Stimulated activated memory B cell treated with anti-CD40 and anti-IgM and Interleukin-4, amounts not matched to agents 10 μg/mL and 1 μg/mL and 100 μg/mL, for 72 hours (primary cell): ENCODE measurements at regions not wholly inside any gene's neighbourhood (a gene's known extent, or its start where the extent isn't known, plus 50 kb on each side); places are given as distances from the start of the nearest gene placed in this dataset.

Experiments used
- ATAC-seq: fragments of 150-1000 bp; cut with Tn5 transposase; 2 replicates; pipeline ENCODE4 v1.10.0; 2021
- H3K27ac Mint-ChIP-seq: one replicate; pipeline ENCODE4 v1.8.0; 2022; ENCODE audit warnings: mild to moderate bottlenecking, mixed read lengths
- H3K27me3 Mint-ChIP-seq: one replicate; pipeline ENCODE4 v1.8.0; 2022; ENCODE audit warnings: mixed read lengths
- H3K36me3 Mint-ChIP-seq: one replicate; pipeline ENCODE4 v1.8.0; 2022; ENCODE audit warnings: mixed read lengths
- H3K4me1 Mint-ChIP-seq: one replicate; pipeline ENCODE4 v1.8.0; 2022; ENCODE audit warnings: mixed read lengths
- H3K4me3 Mint-ChIP-seq: one replicate; pipeline ENCODE4 v1.8.0; 2022; ENCODE audit warnings: mild to moderate bottlenecking, moderate library complexity, mixed read lengths
- H3K9me3 Mint-ChIP-seq: one replicate; pipeline ENCODE4 v1.8.0; 2022; ENCODE audit warnings: mixed read lengths

DNA sequence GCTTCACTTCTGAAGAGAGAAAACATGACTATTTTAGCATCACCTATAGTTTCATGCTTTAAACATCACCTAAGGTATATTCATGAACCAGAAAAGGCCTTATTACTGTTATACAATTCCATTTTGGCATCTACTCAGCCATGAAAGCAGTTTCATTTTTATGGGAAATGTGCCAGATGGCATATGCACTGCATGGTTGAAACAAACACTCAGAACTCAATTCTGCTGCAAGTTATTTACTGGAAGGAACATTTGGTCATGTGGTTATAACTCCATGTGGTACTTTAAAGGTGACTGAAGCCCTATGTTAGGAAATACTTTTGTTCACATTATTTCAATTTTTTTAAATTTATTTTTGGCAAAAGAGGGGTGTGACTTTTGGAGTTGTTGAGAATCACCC is 287.5 kb upstream of the CRIM1 start:
- H3K4me1 Mint-ChIP-seq, result no peaks in the 10 kb centered on the region
- H3K4me3 Mint-ChIP-seq, result no peak overlapping the region
- H3K36me3 Mint-ChIP-seq, result no peaks in the 10 kb centered on the region
- no peak for ATAC-seq
- H3K9me3 Mint-ChIP-seq, result no peaks in the 10 kb centered on the region
- no peak overlapping the region for H3K27ac Mint-ChIP-seq
- H3K27me3 Mint-ChIP-seq, result no peaks in the 10 kb centered on the region

DNA sequence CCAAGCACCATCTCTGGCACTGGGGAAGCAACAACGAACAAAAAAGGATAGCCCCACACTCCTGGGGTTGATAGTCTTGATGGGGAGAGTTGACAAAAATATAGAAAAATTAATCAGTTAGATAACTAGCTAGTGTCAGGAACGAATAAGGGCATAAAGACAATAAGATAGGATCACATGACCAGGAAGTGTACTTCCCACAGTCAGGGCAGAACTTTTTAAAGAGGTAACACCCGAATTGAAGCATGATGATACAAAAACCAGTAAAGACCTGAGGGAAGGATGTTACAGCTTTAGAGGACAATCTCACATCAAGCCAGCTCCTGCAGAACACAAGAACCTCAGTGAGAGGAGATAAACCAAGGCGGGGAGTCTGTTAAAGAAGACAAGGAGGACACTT is 295.4 kb upstream of the CRIM1 start:
- H3K27me3 Mint-ChIP-seq, result no peaks in the 10 kb centered on the region
- H3K9me3 Mint-ChIP-seq, result peaks cover 12% of the 10 kb centered on the region
- no peak overlapping the region for H3K4me3 Mint-ChIP-seq
- no peaks in the 10 kb centered on the region for H3K36me3 Mint-ChIP-seq
- H3K4me1 Mint-ChIP-seq, result no peaks in the 10 kb centered on the region
- no peak for ATAC-seq
- no peak overlapping the region for H3K27ac Mint-ChIP-seq

DNA sequence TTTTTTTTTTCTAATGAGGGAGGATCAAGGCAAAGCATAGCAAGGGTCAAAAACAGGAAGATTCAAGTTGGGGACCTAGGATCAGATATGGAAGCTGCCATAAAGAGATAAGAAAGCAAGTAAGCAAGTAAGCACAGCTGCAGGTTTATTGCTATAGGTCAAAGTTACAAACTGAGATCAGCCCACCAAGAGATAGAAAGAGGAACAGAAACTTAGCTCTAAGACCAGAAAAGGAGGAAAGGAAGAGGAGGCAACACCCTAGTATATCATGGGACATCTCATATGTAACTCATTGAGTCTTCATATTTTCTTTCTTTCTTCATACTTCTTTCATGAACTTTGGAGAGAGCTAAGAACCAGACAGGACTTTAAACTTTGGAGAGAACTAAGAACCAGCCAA is 295.9 kb upstream of the CRIM1 start:
- Mint-ChIP-seq H3K4me1 (no peaks in the 10 kb centered on the region), H3K27ac (no peak overlapping the region), H3K4me3 (no peak overlapping the region), H3K9me3 (peaks cover 12% of the 10 kb centered on the region), H3K27me3 (no peaks in the 10 kb centered on the region), H3K36me3 (no peaks in the 10 kb centered on the region)
- ATAC-seq, result peak; percentile 51

DNA sequence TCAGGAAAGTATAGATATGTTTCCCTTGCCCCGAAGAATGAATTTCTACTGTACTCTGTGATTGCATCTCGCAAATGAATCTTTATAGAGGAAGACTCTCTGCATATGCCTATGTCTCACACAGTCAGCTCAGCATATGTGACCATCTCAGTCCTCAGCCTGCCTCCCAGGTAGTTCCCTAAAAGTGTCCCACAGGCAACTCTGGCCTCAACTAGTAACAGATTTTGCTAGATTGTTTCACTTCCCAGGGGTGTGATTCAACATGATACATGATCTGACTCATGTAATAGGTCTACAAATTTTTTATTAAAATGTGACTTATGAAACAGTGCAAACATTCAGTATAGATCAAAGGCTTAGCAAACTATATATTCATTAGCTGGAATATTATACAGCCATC is 296.6 kb upstream of the CRIM1 start:
- Mint-ChIP-seq H3K4me3 (no peak overlapping the region), H3K4me1 (no peaks in the 10 kb centered on the region), H3K36me3 (no peaks in the 10 kb centered on the region), H3K27ac (no peak overlapping the region), H3K9me3 (peaks cover 12% of the 10 kb centered on the region), H3K27me3 (no peaks in the 10 kb centered on the region)
- no peak for ATAC-seq

DNA sequence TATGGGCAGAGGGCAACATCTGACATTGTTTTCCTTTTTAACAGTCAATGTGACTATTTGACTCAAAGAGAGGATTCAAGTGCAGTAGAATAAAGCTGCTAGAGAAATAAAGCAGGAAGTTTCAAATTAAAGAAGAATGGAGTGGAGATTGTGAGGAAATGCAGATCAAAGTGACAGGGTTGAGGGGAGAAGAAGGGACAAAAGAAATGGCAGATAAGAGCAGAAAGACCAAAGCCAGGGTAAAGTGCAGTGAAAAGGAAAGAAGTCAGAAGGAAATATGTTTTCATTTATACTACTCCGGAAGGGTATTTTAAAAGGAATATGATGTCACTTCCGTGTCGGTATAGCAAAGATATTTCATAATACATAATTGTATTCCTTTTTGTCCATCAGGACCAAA is 297.5 kb upstream of the CRIM1 start:
- Mint-ChIP-seq H3K27ac (no peak overlapping the region), H3K27me3 (no peaks in the 10 kb centered on the region), H3K4me3 (no peak overlapping the region), H3K4me1 (no peaks in the 10 kb centered on the region), H3K9me3 (peaks cover 12% of the 10 kb centered on the region), H3K36me3 (no peaks in the 10 kb centered on the region)
- ATAC-seq, result no peak

DNA sequence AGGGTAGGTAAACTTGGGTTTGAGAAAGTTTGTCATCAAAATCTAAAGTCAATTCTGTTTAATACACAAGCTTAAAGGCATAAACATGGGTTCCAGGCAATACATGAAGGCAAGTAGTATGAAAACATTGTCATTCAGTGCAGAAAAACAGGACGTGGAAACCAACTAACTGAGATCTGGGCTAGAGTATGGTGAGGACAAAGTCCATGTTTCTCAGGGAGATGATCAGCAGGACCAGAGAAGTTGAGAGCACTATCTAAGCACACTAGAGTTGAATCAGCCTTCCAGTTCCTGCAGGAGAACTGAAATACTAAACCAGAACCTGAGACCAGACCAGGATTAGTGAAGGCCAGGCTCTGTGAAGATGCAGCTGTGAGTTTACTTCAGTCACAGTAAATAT is 302.8 kb upstream of the CRIM1 start:
- no peak for ATAC-seq
- Mint-ChIP-seq H3K4me1 (no peaks in the 10 kb centered on the region), H3K27ac (no peak overlapping the region), H3K4me3 (no peak overlapping the region), H3K36me3 (no peaks in the 10 kb centered on the region), H3K27me3 (no peaks in the 10 kb centered on the region), H3K9me3 (peaks cover 13% of the 10 kb centered on the region)

DNA sequence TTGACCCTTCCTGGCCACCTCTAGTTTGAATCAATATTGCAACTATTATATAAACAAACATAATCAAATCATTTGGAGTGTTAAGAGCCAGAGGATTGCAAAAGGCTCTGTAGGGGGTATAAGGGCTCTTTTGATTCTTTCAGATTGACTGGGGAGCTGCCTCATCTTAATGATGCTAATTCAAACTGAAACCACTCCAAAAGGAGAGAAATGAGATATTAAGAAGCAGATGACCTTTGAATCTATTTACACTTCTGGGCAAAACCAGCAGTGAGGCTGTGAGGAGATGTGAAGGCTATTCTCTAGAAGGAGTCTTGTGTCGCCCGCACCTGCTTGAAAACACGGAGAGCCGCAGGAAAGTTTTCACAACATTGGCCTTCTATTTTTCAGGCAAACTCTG is 311.2 kb upstream of the CRIM1 start:
- ATAC-seq, result no peak
- Mint-ChIP-seq H3K36me3 (no peaks in the 10 kb centered on the region), H3K27ac (no peak overlapping the region), H3K9me3 (peaks cover 7% of the 10 kb centered on the region), H3K4me3 (no peak overlapping the region), H3K27me3 (no peaks in the 10 kb centered on the region), H3K4me1 (no peaks in the 10 kb centered on the region)

DNA sequence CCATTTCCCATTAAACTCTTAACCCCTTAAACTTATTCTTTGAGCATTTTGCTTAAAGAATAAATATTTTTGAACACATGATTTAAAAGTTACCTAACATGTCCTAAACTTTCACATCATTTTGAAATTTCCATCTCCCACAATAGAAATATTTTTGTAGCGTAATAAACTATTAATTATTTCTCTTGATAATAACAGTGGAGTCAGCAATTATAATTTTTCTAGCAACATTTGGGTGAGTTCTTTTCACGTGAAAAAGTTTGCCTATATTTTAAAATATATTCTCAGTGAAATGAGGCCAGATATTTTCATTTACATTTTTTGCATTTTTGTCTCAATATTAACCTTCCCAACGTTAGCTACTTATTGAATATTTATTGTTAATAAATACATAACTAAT is 320.4 kb upstream of the CRIM1 start:
- Mint-ChIP-seq H3K36me3 (no peaks in the 10 kb centered on the region), H3K9me3 (peaks cover 13% of the 10 kb centered on the region), H3K27ac (no peak overlapping the region), H3K27me3 (no peaks in the 10 kb centered on the region), H3K4me3 (no peak overlapping the region), H3K4me1 (no peaks in the 10 kb centered on the region)
- ATAC-seq, result no peak

DNA sequence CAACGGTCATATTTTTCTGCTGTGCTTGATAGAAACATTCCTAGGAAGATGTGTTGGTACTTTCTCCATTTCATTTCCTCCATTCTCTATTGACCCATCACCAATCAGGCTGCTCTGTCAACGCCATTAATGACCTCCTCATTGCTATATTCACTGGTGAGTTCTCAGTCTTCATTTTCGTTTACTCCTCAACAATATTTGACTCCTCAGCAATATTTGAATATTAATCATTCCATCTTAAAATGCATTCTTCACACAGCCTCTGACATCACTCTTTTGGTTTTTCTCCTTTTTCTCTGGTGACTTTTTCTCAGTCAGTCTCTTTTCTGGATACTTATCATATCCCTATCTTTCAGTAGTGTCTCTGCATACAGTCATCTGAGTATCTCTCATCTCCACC is 323.5 kb upstream of the CRIM1 start:
- no peaks in the 10 kb centered on the region for H3K4me1 Mint-ChIP-seq
- H3K27me3 Mint-ChIP-seq, result no peaks in the 10 kb centered on the region
- no peak overlapping the region for H3K27ac Mint-ChIP-seq
- ATAC-seq, result no peak
- H3K9me3 Mint-ChIP-seq, result peaks cover 9% of the 10 kb centered on the region
- H3K36me3 Mint-ChIP-seq, result no peaks in the 10 kb centered on the region
- no peak overlapping the region for H3K4me3 Mint-ChIP-seq

DNA sequence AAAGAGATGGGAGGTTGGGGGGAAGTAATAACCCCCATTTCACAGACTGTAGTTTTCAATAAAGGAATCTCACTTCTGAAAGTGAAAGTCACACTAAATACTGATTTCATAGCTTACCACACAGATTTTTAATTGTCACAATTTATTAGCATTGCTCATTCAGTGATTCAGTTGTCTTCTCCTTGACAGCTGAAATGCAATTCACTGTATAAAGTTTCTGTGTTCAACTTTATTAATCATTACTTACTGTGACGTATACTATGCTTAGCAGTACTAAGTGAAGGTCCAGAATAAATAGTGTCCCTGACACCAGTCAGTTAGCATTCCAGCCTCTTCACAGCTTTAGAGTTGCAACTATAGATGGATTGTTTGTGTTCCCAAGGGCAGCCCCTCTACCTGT is 324.1 kb upstream of the CRIM1 start:
- no peaks in the 10 kb centered on the region for H3K27me3 Mint-ChIP-seq
- H3K4me3 Mint-ChIP-seq, result no peak overlapping the region
- H3K4me1 Mint-ChIP-seq, result no peaks in the 10 kb centered on the region
- H3K9me3 Mint-ChIP-seq, result peaks cover 7% of the 10 kb centered on the region
- no peak overlapping the region for H3K27ac Mint-ChIP-seq
- ATAC-seq, result no peak
- no peaks in the 10 kb centered on the region for H3K36me3 Mint-ChIP-seq

DNA sequence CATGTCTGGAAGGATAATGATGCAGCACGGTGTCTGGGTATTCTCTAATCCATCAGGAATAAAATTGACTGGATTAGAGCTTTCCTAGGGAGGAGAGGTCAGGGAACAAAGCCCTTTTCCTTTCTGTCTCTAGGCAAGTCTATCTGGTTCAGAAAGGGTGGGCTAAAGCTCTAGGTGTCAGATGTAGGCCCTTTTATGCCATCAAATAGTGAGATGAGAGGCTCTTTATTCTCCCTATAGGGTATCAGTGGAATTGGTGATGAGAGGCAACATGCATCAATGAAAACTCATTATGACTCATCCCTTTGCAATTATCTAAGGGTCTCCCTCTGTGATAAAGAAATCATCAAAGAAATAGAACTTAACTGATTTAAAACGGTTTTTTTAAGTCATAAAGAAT is 328.0 kb upstream of the CRIM1 start:
- H3K36me3 Mint-ChIP-seq, result no peaks in the 10 kb centered on the region
- H3K9me3 Mint-ChIP-seq, result no peaks in the 10 kb centered on the region
- no peaks in the 10 kb centered on the region for H3K27me3 Mint-ChIP-seq
- no peak for ATAC-seq
- H3K27ac Mint-ChIP-seq, result no peak overlapping the region
- no peaks in the 10 kb centered on the region for H3K4me1 Mint-ChIP-seq
- no peak overlapping the region for H3K4me3 Mint-ChIP-seq

DNA sequence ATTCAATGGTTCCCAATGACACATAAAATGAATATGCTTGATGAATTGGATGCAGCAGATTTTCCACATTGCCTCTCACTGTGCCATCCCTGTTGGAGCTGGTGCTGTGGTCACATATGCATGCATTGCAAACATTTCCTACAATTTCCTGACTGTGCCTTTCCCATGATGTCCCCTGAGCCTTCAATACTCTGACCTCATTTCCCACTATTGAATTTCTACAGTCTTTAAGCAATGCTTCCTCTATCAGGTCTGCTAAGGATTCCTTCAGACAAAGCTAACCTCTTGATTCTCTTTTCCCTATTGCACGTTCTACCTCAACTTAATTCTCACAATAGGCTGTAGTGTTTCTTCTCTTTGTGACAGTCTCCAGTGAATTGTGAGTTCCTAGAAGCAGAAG is 342.5 kb upstream of the CRIM1 start:
- no peak overlapping the region for H3K27ac Mint-ChIP-seq
- no peak for ATAC-seq
- H3K9me3 Mint-ChIP-seq, result peaks cover 2% of the 10 kb centered on the region
- no peaks in the 10 kb centered on the region for H3K36me3 Mint-ChIP-seq
- H3K4me3 Mint-ChIP-seq, result no peak overlapping the region
- no peaks in the 10 kb centered on the region for H3K27me3 Mint-ChIP-seq
- H3K4me1 Mint-ChIP-seq, result no peaks in the 10 kb centered on the region

DNA sequence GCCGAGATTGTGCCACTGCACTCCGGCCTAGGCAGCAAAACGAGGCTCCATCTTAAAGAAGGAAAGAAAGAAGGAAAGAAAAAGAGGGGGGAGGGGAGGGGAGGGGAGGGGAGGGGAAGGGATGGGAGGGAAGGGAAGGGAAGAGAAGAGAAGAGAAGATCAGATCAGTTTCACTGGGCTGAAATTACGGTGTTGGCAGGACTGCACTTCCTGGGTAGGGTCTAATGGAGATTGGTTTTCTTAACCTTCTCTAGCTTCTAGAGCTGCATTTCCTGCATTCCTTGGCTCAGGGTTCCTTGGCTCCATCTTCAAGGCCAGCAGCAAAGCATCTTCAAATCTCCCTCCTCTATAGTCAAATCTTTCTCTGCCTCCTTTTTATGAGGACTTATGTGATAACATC is 349.1 kb upstream of the CRIM1 start:
- no peaks in the 10 kb centered on the region for H3K4me1 Mint-ChIP-seq
- no peaks in the 10 kb centered on the region for H3K9me3 Mint-ChIP-seq
- no peak overlapping the region for H3K4me3 Mint-ChIP-seq
- ATAC-seq, result no peak
- H3K27me3 Mint-ChIP-seq, result no peaks in the 10 kb centered on the region
- H3K36me3 Mint-ChIP-seq, result no peaks in the 10 kb centered on the region
- no peak overlapping the region for H3K27ac Mint-ChIP-seq

DNA sequence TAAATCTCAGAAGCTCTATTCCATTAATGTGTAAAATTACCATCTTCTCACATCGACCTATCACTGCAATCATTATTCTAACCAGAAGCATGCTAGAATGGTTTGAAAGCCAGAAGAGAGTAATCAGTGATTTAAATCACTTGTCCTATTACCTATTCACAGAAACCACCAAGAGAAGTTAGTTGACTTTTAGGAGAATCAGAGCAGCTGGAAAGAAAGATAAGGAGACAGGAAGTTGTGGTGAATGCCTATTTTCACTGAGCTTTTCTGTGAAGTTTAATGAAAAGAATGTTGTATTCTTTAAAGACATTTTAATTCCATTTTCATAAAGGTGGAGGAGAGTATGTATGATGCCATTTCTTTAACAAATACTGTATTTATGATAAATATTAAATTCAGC is 352.6 kb upstream of the CRIM1 start:
- Mint-ChIP-seq H3K27ac (no peak overlapping the region), H3K9me3 (no peaks in the 10 kb centered on the region), H3K4me1 (no peaks in the 10 kb centered on the region), H3K36me3 (no peaks in the 10 kb centered on the region), H3K4me3 (no peak overlapping the region), H3K27me3 (no peaks in the 10 kb centered on the region)
- ATAC-seq, result no peak

DNA sequence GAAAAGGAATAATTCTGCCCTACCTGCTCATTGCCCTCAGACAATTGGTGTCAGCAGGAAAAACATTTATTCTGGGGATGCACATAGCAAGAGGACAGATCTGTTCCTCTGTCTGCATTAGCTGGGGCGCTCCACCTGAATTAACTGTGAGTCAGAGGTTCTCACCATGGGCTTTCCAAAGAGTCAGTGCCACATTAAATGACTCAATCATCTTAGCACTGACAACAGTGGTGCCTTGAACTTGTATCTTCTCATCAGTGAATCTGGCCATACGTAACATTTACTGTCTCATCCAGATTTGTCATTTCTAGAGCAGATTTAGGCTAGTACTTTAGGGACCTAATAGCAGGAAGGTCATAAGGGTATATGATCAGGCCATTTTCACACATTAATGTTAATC is 358.1 kb upstream of the CRIM1 start:
- H3K27ac Mint-ChIP-seq, result no peak overlapping the region
- no peaks in the 10 kb centered on the region for H3K36me3 Mint-ChIP-seq
- no peak for ATAC-seq
- no peaks in the 10 kb centered on the region for H3K27me3 Mint-ChIP-seq
- H3K4me1 Mint-ChIP-seq, result no peaks in the 10 kb centered on the region
- peaks cover 7% of the 10 kb centered on the region for H3K9me3 Mint-ChIP-seq
- no peak overlapping the region for H3K4me3 Mint-ChIP-seq

DNA sequence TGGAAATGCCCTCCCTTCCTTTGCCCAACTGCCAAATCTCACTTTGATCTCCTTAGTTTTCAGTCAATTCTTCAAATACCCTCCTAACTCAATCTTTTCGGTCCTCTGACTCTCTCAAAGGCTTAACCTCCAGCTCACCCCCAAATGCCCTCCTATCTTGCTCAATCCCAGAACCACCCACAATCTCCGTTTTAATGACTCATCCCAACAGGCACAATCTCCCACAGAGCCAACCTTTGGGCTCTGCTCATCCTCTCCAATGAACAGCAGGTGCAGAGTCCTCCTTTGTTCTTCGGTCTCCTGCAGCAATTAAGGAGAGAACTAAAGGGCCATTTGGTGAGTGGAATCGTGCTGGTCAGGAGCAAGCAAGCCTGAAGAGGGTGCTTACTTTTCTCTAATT is 366.1 kb upstream of the CRIM1 start:
- Mint-ChIP-seq H3K36me3 (no peaks in the 10 kb centered on the region), H3K9me3 (peaks cover 5% of the 10 kb centered on the region), H3K4me1 (no peaks in the 10 kb centered on the region), H3K27me3 (no peaks in the 10 kb centered on the region), H3K27ac (no peak overlapping the region), H3K4me3 (no peak overlapping the region)
- no peak for ATAC-seq

DNA sequence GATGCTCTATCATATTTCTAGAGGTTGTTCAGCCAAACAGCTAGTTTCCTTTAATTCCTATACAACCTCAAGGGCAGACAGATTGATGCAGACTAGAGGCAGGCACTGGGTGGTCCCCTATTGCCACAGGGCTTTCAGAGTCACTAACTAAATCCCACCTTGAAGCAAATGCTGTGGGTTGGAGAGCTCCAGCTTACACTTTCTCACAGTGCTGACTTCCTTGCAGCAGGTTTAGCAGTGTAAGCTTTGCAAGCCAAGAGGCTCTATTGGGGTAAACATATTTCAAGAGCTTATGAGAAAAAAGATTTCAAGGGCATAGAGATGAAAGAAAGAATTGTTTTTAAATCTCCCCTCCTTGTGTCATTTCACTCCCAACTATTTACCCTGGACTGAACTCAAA is 366.5 kb upstream of the CRIM1 start:
- H3K27ac Mint-ChIP-seq, result no peak overlapping the region

More for the DNA sequence above, 366.5 kb upstream of the CRIM1 start:
- ATAC-seq, result no peak
- H3K9me3 Mint-ChIP-seq, result peaks cover 3% of the 10 kb centered on the region
- no peak overlapping the region for H3K4me3 Mint-ChIP-seq
- no peaks in the 10 kb centered on the region for H3K4me1 Mint-ChIP-seq
- H3K27me3 Mint-ChIP-seq, result no peaks in the 10 kb centered on the region
- H3K36me3 Mint-ChIP-seq, result no peaks in the 10 kb centered on the region
